Dendritic cell treated with granulocyte-macrophage colony-stimulating factor and Interleukin-4, amounts not matched to agents 40 ng/mL and 50 ng/mL, for 4 days (primary cell): ENCODE measurements at regions not wholly inside any gene's neighbourhood (a gene's known extent, or its start where the extent isn't known, plus 50 kb on each side); places are given as distances from the start of the nearest gene placed in this dataset.

Experiments
- H3K27ac Mint-ChIP-seq: one replicate; pipeline ENCODE4 v1.8.0; 2022; ENCODE audit warnings: mild to moderate bottlenecking, mixed read lengths
- H3K27me3 Mint-ChIP-seq: one replicate; pipeline ENCODE4 v1.8.0; 2022; ENCODE audit warnings: mild to moderate bottlenecking, mixed read lengths
- H3K36me3 Mint-ChIP-seq: one replicate; pipeline ENCODE4 v1.8.0; 2022; ENCODE audit warnings: low read depth, mixed read lengths
- H3K4me1 Mint-ChIP-seq: one replicate; pipeline ENCODE4 v1.8.0; 2022; ENCODE audit warnings: low read depth, mixed read lengths
- H3K4me3 Mint-ChIP-seq: one replicate; pipeline ENCODE4 v1.8.0; 2022; ENCODE audit warnings: mild to moderate bottlenecking, moderate library complexity, mixed read lengths
- H3K9me3 Mint-ChIP-seq: one replicate; pipeline ENCODE4 v1.8.0; 2022; ENCODE audit warnings: mixed read lengths
- intact Hi-C: fragments of 100-400 bp; cut with micrococcal nuclease; formaldehyde crosslinking; loops from one replicate; pipeline ENCODE4 v1.15.0; 2022

- Mint-ChIP-seq H3K27ac (no peak overlapping the region), H3K27me3 (no peaks in the 10 kb centered on the region), H3K9me3 (no peaks in the 10 kb centered on the region), H3K4me3 (no peak overlapping the region), H3K4me1 (no peaks in the 10 kb centered on the region), H3K36me3 (no peaks in the 10 kb centered on the region)
- intact Hi-C loops, result loop anchor here (2.0 kb wide), 1 partner anchor 96 kb away; no protein-coding TSS in a partner anchor
Measured at GRCh38 chr18:67104700-67105284, 411.7 kb downstream of the DSEL start.

GRCh38 chr18:67094123-67094522 lies 422.4 kb downstream of the DSEL start:
- no peaks in the 10 kb centered on the region for H3K27me3 Mint-ChIP-seq
- no peaks in the 10 kb centered on the region for H3K36me3 Mint-ChIP-seq
- H3K4me3 Mint-ChIP-seq, result no peak overlapping the region
- H3K27ac Mint-ChIP-seq, result no peak overlapping the region
- no peaks in the 10 kb centered on the region for H3K9me3 Mint-ChIP-seq
- H3K4me1 Mint-ChIP-seq, result no peaks in the 10 kb centered on the region
- intact Hi-C loops, result no loop called here

- Mint-ChIP-seq H3K4me1 (no peaks in the 10 kb centered on the region), H3K27ac (no peak overlapping the region), H3K4me3 (no peak overlapping the region), H3K27me3 (no peaks in the 10 kb centered on the region), H3K9me3 (no peaks in the 10 kb centered on the region), H3K36me3 (no peaks in the 10 kb centered on the region)
- intact Hi-C loops, result no loop called here
Measured at GRCh38 chr18:67092141-67092540, 424.4 kb downstream of the DSEL start.

GRCh38 chr18:67081482-67082211 lies 434.9 kb downstream of the DSEL start:
- no peak overlapping the region for H3K27ac Mint-ChIP-seq
- H3K9me3 Mint-ChIP-seq, result no peaks in the 10 kb centered on the region
- no peak overlapping the region for H3K4me3 Mint-ChIP-seq
- H3K36me3 Mint-ChIP-seq, result no peaks in the 10 kb centered on the region
- no peaks in the 10 kb centered on the region for H3K4me1 Mint-ChIP-seq
- no peaks in the 10 kb centered on the region for H3K27me3 Mint-ChIP-seq
- intact Hi-C loops, result no loop called here

GRCh38 chr18:67080601-67081000 lies 435.9 kb downstream of the DSEL start:
- no peaks in the 10 kb centered on the region for H3K4me1 Mint-ChIP-seq
- no peaks in the 10 kb centered on the region for H3K27me3 Mint-ChIP-seq
- H3K36me3 Mint-ChIP-seq, result no peaks in the 10 kb centered on the region
- H3K4me3 Mint-ChIP-seq, result no peak overlapping the region
- H3K27ac Mint-ChIP-seq, result no peak overlapping the region
- intact Hi-C loops, result no loop called here
- H3K9me3 Mint-ChIP-seq, result no peaks in the 10 kb centered on the region

GRCh38 chr18:67074309-67074708 lies 442.2 kb downstream of the DSEL start:
- Mint-ChIP-seq H3K4me1 (no peaks in the 10 kb centered on the region), H3K27ac (no peak overlapping the region), H3K36me3 (no peaks in the 10 kb centered on the region), H3K27me3 (no peaks in the 10 kb centered on the region), H3K4me3 (no peak overlapping the region), H3K9me3 (no peaks in the 10 kb centered on the region)
- intact Hi-C loops, result no loop called here

GRCh38 chr18:67072791-67073190 lies 443.7 kb downstream of the DSEL start:
- Mint-ChIP-seq H3K4me3 (no peak overlapping the region), H3K9me3 (no peaks in the 10 kb centered on the region), H3K27me3 (no peaks in the 10 kb centered on the region), H3K27ac (no peak overlapping the region), H3K36me3 (no peaks in the 10 kb centered on the region), H3K4me1 (no peaks in the 10 kb centered on the region)
- intact Hi-C loops, result no loop called here

GRCh38 chr18:67068608-67069007 lies 447.9 kb downstream of the DSEL start:
- Mint-ChIP-seq H3K9me3 (no peaks in the 10 kb centered on the region), H3K4me1 (no peaks in the 10 kb centered on the region), H3K4me3 (no peak overlapping the region), H3K36me3 (no peaks in the 10 kb centered on the region), H3K27ac (no peak overlapping the region), H3K27me3 (no peaks in the 10 kb centered on the region)
- intact Hi-C loops, result no loop called here

- peaks cover 9% of the 10 kb centered on the region for H3K9me3 Mint-ChIP-seq
- H3K27me3 Mint-ChIP-seq, result no peaks in the 10 kb centered on the region
- intact Hi-C loops, result no loop called here
- no peak overlapping the region for H3K27ac Mint-ChIP-seq
- H3K4me1 Mint-ChIP-seq, result no peaks in the 10 kb centered on the region
- no peak overlapping the region for H3K4me3 Mint-ChIP-seq
- H3K36me3 Mint-ChIP-seq, result no peaks in the 10 kb centered on the region
Measured at GRCh38 chr18:67047334-67047733, 443.4 kb upstream of the CDH19 start.

- H3K36me3 Mint-ChIP-seq, result no peaks in the 10 kb centered on the region
- no peak overlapping the region for H3K27ac Mint-ChIP-seq
- H3K4me3 Mint-ChIP-seq, result no peak overlapping the region
- peaks cover 9% of the 10 kb centered on the region for H3K9me3 Mint-ChIP-seq
- intact Hi-C loops, result no loop called here
- no peaks in the 10 kb centered on the region for H3K27me3 Mint-ChIP-seq
- H3K4me1 Mint-ChIP-seq, result no peaks in the 10 kb centered on the region
Measured at GRCh38 chr18:67043276-67043675, 439.4 kb upstream of the CDH19 start.

GRCh38 chr18:67041334-67041733 lies 437.4 kb upstream of the CDH19 start:
- intact Hi-C loops, result no loop called here
- Mint-ChIP-seq H3K27me3 (no peaks in the 10 kb centered on the region), H3K36me3 (no peaks in the 10 kb centered on the region), H3K27ac (no peak overlapping the region), H3K4me1 (no peaks in the 10 kb centered on the region), H3K4me3 (no peak overlapping the region), H3K9me3 (peaks cover 9% of the 10 kb centered on the region)

GRCh38 chr18:67035026-67035425 lies 431.1 kb upstream of the CDH19 start:
- no peaks in the 10 kb centered on the region for H3K4me1 Mint-ChIP-seq

GRCh38 chr18:67023059-67023458 lies 419.2 kb upstream of the CDH19 start:
- Mint-ChIP-seq H3K27me3 (no peaks in the 10 kb centered on the region), H3K36me3 (no peaks in the 10 kb centered on the region), H3K4me1 (no peaks in the 10 kb centered on the region), H3K4me3 (no peak overlapping the region), H3K9me3 (no peaks in the 10 kb centered on the region), H3K27ac (no peak overlapping the region)
- intact Hi-C loops, result loop anchor here (10.0 kb wide), 1 partner anchor 58 kb away; no protein-coding TSS in a partner anchor

More at GRCh38 chr18:67035026-67035425, 431.1 kb upstream of the CDH19 start:
- intact Hi-C loops, result no loop called here
- Mint-ChIP-seq H3K27ac (no peak overlapping the region), H3K27me3 (no peaks in the 10 kb centered on the region), H3K36me3 (no peaks in the 10 kb centered on the region), H3K4me3 (no peak overlapping the region), H3K9me3 (no peaks in the 10 kb centered on the region)

- no peak overlapping the region for H3K4me3 Mint-ChIP-seq
- no peaks in the 10 kb centered on the region for H3K9me3 Mint-ChIP-seq
- H3K27ac Mint-ChIP-seq, result no peak overlapping the region
- no peaks in the 10 kb centered on the region for H3K27me3 Mint-ChIP-seq
- intact Hi-C loops, result no loop called here
- no peaks in the 10 kb centered on the region for H3K36me3 Mint-ChIP-seq
- H3K4me1 Mint-ChIP-seq, result no peaks in the 10 kb centered on the region
Measured at GRCh38 chr18:67010919-67011318, 407.0 kb upstream of the CDH19 start.

GRCh38 chr18:67007999-67008398 lies 404.1 kb upstream of the CDH19 start:
- no peaks in the 10 kb centered on the region for H3K9me3 Mint-ChIP-seq
- no peaks in the 10 kb centered on the region for H3K4me1 Mint-ChIP-seq
- no peaks in the 10 kb centered on the region for H3K27me3 Mint-ChIP-seq
- intact Hi-C loops, result no loop called here
- no peak overlapping the region for H3K27ac Mint-ChIP-seq
- H3K36me3 Mint-ChIP-seq, result no peaks in the 10 kb centered on the region
- no peak overlapping the region for H3K4me3 Mint-ChIP-seq
